GM12878 (cell line): ENCODE measurements at regions not wholly inside any gene's neighbourhood (a gene's known extent, or its start where the extent isn't known, plus 50 kb on each side); places are given as distances from the start of the nearest gene placed in this dataset.
"Not testable (repeated sequence)": the region's sequence is repeated elsewhere in the genome, so short reads cannot be mapped to it uniquely, and the experiment has no call there.

Source experiments
- ATAC-seq: fragments of 200-7000 bp; cut with Tn5 transposase; 3 replicates; pipeline ENCODE4 v1.9.1; 2020; ENCODE audit warnings: mild to moderate bottlenecking, moderate library complexity
- BruUV-seq: library from RNA; stranded (reverse); fragments of 400-500 nt; replicated peaks from 2 replicates; lab custom pipeline; 2021; lab: Mats Ljungman, UMichigan
- CTCF ChIA-PET: fragments of 300-600 bp; sonication (Branson Sonifier 250); formaldehyde crosslinking; extraction: SDS; loops from one replicate; lab custom pipeline; 2021; ENCODE audit warnings: inconsistent platforms; lab: Yijun Ruan, JAX
- POLR2A ChIA-PET: fragments of 350-600 bp; formaldehyde crosslinking; extraction: SDS; loops from one replicate; lab custom pipeline; 2021; ENCODE audit warnings: inconsistent platforms; lab: Charles Lee
- RAD21 ChIA-PET: fragments of 300-600 bp; sonication (Branson Sonifier 250); formaldehyde crosslinking; loops from one replicate; lab custom pipeline; 2023; ENCODE audit warnings: antibody characterized with exemption; ENCODE audit not compliant: unreplicated experiment; lab: Charles Lee
- SMC1A ChIA-PET: fragments of 300-600 bp; sonication (Branson Sonifier 250); formaldehyde crosslinking; loops from one replicate; lab custom pipeline; 2023; ENCODE audit not compliant: unreplicated experiment, uncharacterized antibody; lab: Charles Lee
- DNase-seq: peaks from one replicate; pipeline ENCODE4 v3.0.0-alpha.2; 2011; ENCODE audit warnings: low read depth, low spot score
- FAIRE-seq: peaks from 3 replicates; lab custom pipeline; 2011; peaks lifted over from hg19 to GRCh38; lab: Jason Lieb, UNC
- H2AFZ ChIP-seq: 2 replicates; pipeline ENCODE4 v1.6.0; 2011; ENCODE audit warnings: low read depth, low read length, control low read depth; ENCODE audit not compliant: control insufficient read depth
- H3K27ac ChIP-seq: 2 replicates; pipeline ENCODE4 v1.5.1; 2011; ENCODE audit warnings: control low read depth; ENCODE audit not compliant: control insufficient read depth, insufficient read depth
- H3K27me3 ChIP-seq, 2 experiments: replicated peaks in 1 of 2; 2 replicates each; pipeline versions ENCODE4 v1.6.0 to v1.6.1; 2011; ENCODE audit warnings: low read length in 1 of 2; ENCODE audit not compliant: control insufficient read depth in 2 of 2, insufficient read depth in 2 of 2
- H3K36me3 ChIP-seq, 2 experiments: 2 replicates each; pipeline ENCODE4 v1.5.1; 2011; ENCODE audit warnings: low read length in 1 of 2; ENCODE audit not compliant: control insufficient read depth in 2 of 2, insufficient read depth in 2 of 2
- H3K4me1 ChIP-seq: 2 replicates; pipeline ENCODE4 v1.6.1; 2011; ENCODE audit warnings: mild to moderate bottlenecking, low read length, moderate library complexity, mixed read lengths; ENCODE audit not compliant: control insufficient read depth, insufficient read depth
- H3K4me2 ChIP-seq: 2 replicates; pipeline ENCODE4 v1.6.0; 2011; ENCODE audit warnings: control low read depth; ENCODE audit not compliant: control insufficient read depth, insufficient read depth
- H3K4me3 ChIP-seq: fragments of 200-600 bp; sonication (generic); 2 replicates; pipeline ENCODE4 v1.5.1; 2016
- H3K79me2 ChIP-seq: 2 replicates; pipeline ENCODE4 v1.6.0; 2011; ENCODE audit warnings: low read length; ENCODE audit not compliant: control insufficient read depth, insufficient read depth
- H3K9ac ChIP-seq: 2 replicates; pipeline ENCODE4 v1.8.0; 2011; ENCODE audit warnings: low read length, control low read depth, mixed read lengths; ENCODE audit not compliant: control insufficient read depth, insufficient read depth
- H3K9me3 ChIP-seq: replicated peaks from 3 replicates; pipeline ENCODE4 v1.5.1; 2011; ENCODE audit warnings: mild to moderate bottlenecking, low read length; ENCODE audit not compliant: control insufficient read depth, insufficient read depth
- H4K20me1 ChIP-seq: 2 replicates; pipeline ENCODE4 v1.6.0; 2011; ENCODE audit not compliant: control insufficient read depth, insufficient read depth
- HCFC1 ChIP-seq: fragments of 150-350 bp; IDR thresholded peaks from 2 replicates; pipeline ENCODE4 v1.6.1; 2014; ENCODE audit warnings: low read length
- MEF2B ChIP-seq: fragments of 450-650 bp; IDR thresholded peaks from 2 replicates; pipeline ENCODE4 v1.6.1; 2018; ENCODE audit warnings: mild to moderate bottlenecking, moderate library complexity; ENCODE audit not compliant: partially characterized antibody, poor library complexity, severe bottlenecking
- TCF12 ChIP-seq: IDR thresholded peaks from 2 replicates; pipeline ENCODE4 v1.6.1; 2011; ENCODE audit warnings: low read depth, mild to moderate bottlenecking, low read length
- ZNF622 ChIP-seq: fragments of 450-650 bp; IDR thresholded peaks from 2 replicates; pipeline ENCODE4 v1.6.1; 2017; ENCODE audit warnings: mild to moderate bottlenecking, inconsistent platforms
- ZSCAN29 ChIP-seq: fragments of 450-650 bp; IDR thresholded peaks from 2 replicates; pipeline ENCODE4 v1.6.1; 2017; ENCODE audit warnings: mild to moderate bottlenecking, moderate library complexity
- WGBS: methylation state at CpG from one replicate; pipeline ENCODE4 v1.1.6; 2016; ENCODE audit warnings: low lambda C conversion rate; ENCODE audit not compliant: insufficient replicate concordance, insufficient coverage; ENCODE audit errors: missing lambda C conversion rate; 5-methylcytosine and 5-hydroxymethylcytosine counted together
- in situ Hi-C: fragments of 300-500 bp; cut with MboI; formaldehyde crosslinking; loops from 9 replicates; pipeline ENCODE4 v1.14.3; 2018; ENCODE audit warnings: mixed read lengths
- intact Hi-C: fragments of 100-400 bp; cut with micrococcal nuclease; formaldehyde crosslinking; loops from one replicate; pipeline ENCODE4 v1.14.2; 2022; ENCODE audit not compliant: unreplicated experiment
- TF ChIP-seq, protein P1 (sequence below): fragments of 450-650 bp; IDR thresholded peaks from 2 replicates; pipeline ENCODE4 v1.6.1; 2018; ENCODE audit warnings: mild to moderate bottlenecking, low read depth, moderate library complexity; ENCODE audit not compliant: partially characterized antibody

DNA sequence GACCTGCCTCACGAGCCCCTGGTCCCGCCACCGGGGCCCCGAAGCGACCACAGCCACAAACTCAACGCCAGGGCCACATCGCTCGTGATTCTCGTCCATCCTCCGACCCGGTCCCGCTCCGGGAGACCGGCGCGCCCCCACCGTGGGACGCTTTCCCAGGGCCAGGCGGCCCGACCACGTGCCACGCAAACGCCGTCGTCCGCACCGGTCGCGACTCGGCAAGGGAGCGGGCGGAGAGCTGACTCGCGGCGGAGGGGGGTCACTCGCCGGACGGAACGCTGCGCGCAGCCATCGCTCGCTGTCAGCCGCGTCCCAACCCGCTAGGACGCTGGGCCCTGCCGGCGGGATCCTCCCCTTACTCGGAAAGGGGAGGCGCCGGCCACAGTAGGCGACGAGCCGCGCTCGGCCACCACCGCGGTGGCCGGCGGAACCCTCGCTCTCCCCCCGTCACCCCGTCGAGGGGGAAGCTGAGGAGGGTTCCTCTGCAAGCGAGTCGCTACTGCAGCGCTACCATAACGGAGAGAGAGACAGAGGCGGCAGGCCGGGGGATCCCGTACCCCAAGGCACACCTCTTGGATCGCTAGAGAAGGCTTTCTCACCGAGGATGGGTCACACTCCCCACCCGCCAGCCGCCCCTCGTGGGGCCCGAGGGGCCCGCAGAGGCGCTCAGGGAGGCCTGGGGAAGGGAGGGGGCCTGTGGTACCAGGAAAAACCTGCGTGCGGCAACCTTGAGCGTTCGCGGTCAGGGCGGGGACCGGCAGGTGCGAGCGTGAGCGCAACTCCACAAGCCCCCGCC lies 511.8 kb upstream of the ZNF337 start (continued):
- TF ChIP-seq HCFC1 (no peak), TCF12 (no peak), ZSCAN29 (no peak)

DNA sequence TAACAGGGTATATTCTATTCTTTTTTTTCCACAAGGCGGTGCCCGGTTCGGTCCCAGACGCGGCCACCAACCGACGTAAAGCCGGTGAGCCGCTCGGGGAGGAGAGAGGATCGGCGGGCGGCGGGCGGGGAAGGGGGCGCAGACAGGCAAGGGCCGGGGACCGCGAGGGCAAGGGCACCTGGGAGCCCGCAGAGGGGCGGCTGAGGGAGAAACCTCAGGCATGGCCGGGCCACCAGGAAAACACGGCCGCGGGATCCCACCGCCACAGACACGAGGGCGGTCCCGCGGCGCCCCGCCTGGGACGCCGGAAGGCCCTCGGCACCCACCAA lies 511.3 kb upstream of the ZNF337 start:
- WGBS, result 68% methylated on average over 27 of the region's 35 CpGs
- H3K4me3 ChIP-seq, H3K36me3 ChIP-seq, intact Hi-C loops, RAD21 ChIA-PET, CTCF ChIA-PET, ATAC-seq, H3K9ac ChIP-seq, FAIRE-seq, H4K20me1 ChIP-seq, BruUV-seq, H2AFZ ChIP-seq, H3K79me2 ChIP-seq, POLR2A ChIA-PET, DNase-seq, H3K9me3 ChIP-seq, H3K4me1 ChIP-seq, H3K27me3 ChIP-seq, SMC1A ChIA-PET, H3K27ac ChIP-seq, in situ Hi-C loops, H3K4me2 ChIP-seq: not testable (repeated sequence)

DNA sequence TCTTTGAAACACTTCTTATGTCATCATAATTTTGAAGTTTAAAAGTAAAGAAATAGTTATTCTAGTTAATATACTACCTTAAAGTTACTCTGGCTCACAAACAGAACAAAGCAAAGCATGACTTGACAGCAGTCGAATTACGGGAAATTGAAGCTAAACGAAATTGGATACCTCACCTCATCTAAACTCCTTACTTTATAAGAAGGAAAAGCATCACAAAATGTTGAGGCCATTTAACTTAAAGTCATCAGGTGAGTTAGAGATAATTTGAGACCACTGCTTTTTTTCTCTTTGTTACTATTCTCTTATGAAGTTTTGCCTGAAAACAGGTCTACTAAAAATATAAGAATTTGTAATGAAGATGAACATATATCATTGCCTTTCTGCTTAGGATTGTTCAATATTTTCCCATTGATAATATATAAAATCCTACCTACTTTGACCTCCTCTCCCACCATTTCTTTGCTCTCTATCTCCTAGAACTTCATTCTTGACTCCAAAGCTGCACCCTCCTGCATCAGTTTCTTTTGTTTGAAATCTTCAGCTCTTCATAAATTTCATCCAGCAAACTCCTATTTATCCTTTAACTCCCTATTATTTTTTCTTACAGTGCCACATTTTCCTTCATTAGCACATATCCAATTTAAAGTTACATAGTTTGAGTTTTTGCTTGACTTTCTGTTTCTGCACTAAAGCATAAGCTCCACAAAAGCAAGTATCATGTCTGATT lies 510.7 kb upstream of the ZNF337 start:
- ChIA-PET RAD21 (no interaction called here), POLR2A (no interaction called here), SMC1A (no interaction called here), CTCF (no interaction called here)
- no peak overlapping the region for H2AFZ ChIP-seq
- ATAC-seq (no peak), FAIRE-seq (no peak), DNase-seq (no peak)
- no peak overlapping the region for H3K27ac ChIP-seq
- in situ Hi-C loops, result no loop called here
- H3K4me3 ChIP-seq, result no peak overlapping the region
- H3K4me1 ChIP-seq, result no peaks in the 10 kb centered on the region
- no peak overlapping the region for H3K9ac ChIP-seq
- 0% methylated on average over 3 of the region's 3 CpGs for WGBS
- intact Hi-C loops, result no loop called here
- H3K36me3 ChIP-seq, result no peaks in the 10 kb centered on the region
- no peak overlapping the region for H3K4me2 ChIP-seq
- no peaks in the 10 kb centered on the region for H3K79me2 ChIP-seq
- no peaks in the 10 kb centered on the region for H4K20me1 ChIP-seq
- no peaks in the 10 kb centered on the region; the same call in 2 of the 3 replicates for H3K9me3 ChIP-seq
- H3K27me3 ChIP-seq, result no peaks in the 10 kb centered on the region
- no TSS peak for BruUV-seq
- no peak for TF ChIP-seq MEF2B
- no peak for TF ChIP-seq ZNF622
- TF ChIP-seq, protein P1, sequence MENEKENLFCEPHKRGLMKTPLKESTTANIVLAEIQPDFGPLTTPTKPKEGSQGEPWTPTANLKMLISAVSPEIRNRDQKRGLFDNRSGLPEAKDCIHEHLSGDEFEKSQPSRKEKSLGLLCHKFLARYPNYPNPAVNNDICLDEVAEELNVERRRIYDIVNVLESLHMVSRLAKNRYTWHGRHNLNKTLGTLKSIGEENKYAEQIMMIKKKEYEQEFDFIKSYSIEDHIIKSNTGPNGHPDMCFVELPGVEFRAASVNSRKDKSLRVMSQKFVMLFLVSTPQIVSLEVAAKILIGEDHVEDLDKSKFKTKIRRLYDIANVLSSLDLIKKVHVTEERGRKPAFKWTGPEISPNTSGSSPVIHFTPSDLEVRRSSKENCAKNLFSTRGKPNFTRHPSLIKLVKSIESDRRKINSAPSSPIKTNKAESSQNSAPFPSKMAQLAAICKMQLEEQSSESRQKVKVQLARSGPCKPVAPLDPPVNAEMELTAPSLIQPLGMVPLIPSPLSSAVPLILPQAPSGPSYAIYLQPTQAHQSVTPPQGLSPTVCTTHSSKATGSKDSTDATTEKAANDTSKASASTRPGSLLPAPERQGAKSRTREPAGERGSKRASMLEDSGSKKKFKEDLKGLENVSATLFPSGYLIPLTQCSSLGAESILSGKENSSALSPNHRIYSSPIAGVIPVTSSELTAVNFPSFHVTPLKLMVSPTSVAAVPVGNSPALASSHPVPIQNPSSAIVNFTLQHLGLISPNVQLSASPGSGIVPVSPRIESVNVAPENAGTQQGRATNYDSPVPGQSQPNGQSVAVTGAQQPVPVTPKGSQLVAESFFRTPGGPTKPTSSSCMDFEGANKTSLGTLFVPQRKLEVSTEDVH, result no peak
